HG03439 (cell line): ENCODE measurements at regions not wholly inside any gene's neighbourhood (a gene's known extent, or its start where the extent isn't known, plus 50 kb on each side); places are given as distances from the start of the nearest gene placed in this dataset.

Source experiments
- ATAC-seq: cut with Tn5 transposase; IDR thresholded peaks from one replicate; pipeline ENCODE4 v1.9.1; 2021; ENCODE audit warnings: mild to moderate bottlenecking, moderate library complexity; ENCODE audit not compliant: unreplicated experiment

DNA sequence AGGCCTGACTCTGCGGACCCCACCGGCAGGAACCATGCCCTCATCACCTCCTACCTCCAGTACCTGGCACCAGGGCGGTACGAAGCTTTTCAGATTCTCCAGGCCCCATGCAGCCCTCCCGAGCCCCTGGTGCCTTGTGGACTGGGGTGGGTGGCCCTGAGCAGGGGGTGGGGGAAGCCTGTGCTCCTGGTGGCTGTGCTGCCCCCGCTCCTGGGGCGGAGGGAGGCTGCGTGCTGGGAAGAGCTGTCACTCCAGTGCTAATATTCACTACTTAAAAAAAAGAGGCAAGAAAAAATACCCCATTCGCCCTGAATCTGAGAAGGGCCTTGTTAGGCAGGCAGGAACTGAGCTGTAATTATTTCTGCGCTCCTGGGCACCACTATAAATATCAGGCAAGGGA is 111.8 kb downstream of the ENGASE start:
- no peak for ATAC-seq

DNA sequence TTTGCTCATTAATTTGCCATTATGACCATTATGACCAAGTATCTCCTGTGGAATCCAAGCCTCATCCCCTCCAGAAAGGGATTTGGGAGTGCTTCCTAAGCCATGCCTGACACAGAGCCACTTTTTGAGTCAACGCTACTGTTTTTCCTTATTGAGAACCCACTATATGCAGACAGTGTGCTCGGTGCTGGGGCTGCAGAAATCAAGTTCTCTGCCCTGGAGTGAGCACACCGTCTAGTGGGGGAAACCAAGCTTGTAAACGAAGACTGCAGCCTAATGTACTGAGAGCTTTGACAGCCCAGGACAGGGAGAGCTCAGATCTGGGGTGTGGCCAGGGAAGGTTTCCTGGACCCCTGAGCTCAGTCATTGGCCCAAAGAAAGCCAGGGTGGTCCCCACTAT is 111.0 kb downstream of the ENGASE start:
- ATAC-seq, result no peak

DNA sequence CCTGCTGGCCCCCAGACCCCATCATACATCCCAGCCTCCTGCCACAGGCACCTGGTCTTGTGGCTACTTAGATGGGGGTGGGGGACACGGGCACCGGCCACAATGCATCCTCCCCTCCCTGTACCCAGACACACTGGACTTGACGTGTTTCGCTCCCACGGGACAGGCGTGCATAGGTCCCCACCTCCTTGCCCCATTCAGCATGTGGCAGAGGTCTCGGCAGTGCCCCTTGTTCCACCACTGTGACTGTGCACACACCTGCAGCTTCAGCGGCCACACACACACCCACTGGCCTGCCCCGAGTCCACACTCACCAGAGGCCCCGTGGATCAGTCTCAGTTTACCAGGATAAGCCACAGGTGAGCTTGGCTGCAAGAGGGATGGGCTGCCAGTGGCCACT is 109.6 kb downstream of the ENGASE start:
- ATAC-seq, result no peak

DNA sequence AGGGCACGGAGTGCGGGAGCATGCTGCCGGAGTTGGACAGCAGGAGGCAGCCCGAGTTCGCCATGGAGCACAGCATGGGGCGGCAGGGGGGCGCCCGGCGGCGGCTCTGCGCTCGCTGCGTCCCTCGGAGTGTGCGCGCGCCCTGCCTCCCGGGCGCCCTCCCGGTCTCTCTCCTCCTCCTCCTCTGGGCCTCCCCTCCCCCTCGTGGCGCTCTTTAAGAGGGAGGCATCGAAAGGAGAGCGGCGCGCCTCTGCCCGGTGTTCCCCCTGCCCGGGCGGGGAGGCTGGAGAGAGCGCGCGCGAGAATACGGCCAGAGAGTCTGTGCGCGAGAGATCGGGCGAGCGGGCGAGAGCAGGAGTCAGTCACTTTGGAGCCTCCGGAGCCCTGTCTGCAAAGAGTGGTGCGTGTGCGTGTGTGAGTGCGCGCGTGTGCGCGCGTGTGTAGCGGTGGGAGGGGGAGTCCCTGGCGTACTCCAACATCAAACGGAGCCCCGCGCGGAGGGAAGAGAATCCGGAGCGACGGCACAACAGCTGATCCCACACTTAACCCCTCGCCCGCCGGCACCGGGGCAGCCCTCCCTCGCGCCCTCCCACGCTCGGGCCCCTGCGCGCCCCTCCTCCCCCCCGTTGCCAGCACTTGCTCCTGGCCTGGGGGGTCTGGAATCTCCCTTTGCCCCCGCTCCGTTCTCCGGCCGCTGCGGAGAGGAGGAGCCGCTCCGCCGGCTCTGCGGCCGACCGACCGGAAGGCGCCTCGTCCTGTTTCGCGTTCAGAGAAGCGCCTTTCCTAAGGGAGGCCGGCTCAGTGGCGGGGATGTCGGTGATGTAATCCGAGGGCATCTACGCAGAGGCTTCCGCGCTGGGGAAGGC is 108.9 kb downstream of the ENGASE start:
- no peak for ATAC-seq

DNA sequence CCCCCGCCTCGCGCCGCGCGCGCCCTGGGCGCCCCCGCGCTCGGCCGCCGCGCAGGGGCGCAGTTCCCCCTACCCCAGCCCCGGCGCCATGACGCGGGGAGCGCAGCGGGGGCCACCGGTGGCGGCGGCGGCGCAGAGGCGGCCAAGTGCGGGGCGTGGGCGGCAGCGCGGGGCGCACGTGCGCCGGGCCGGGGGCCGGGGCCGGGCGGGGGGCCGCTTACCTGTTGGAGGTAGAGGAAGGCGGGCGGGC is 108.3 kb downstream of the ENGASE start:
- no peak for ATAC-seq

DNA sequence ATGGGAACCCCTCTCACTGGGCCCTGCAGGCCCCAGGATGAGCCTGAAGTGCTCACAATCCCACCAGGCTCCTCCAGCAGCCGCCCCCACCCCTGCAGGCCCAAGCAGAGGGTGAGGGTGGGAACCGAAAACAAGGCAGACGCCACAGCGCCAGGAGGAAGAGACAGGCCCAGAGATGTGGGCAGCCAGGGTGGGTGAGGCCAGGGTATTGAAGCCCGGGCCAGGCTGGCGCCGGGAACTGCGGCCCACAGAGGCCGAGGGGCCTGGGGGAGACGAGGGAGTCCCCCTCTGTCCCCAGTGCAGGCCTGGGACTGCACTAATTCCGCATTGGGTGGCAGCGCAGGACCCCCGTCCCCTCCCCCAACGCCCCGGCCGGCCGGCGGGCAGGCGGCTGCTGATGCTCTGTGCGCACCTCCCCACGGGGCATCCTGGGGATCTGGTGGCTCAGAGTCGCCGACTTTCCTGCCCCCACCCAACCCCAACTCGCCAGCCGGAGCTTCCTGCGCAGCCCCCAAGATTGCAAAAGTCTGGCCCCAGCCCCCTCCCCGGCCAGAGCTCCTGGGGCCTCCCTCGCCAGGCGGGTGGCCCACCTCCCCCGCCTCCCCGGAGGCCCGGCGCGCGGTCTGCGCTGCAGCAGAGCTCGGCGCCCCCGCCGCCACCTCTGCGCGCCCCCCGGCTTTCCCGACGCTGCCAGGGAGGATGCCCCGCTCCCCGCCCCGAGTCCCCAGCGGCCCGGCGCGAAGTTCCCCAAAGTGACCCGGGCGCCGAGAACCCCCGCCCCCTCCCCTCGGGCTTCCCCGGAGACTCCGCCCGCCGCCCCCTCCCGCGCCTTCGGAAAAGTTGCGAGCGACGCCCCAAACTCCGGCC is 107.8 kb downstream of the ENGASE start:
- ATAC-seq, result no peak

DNA sequence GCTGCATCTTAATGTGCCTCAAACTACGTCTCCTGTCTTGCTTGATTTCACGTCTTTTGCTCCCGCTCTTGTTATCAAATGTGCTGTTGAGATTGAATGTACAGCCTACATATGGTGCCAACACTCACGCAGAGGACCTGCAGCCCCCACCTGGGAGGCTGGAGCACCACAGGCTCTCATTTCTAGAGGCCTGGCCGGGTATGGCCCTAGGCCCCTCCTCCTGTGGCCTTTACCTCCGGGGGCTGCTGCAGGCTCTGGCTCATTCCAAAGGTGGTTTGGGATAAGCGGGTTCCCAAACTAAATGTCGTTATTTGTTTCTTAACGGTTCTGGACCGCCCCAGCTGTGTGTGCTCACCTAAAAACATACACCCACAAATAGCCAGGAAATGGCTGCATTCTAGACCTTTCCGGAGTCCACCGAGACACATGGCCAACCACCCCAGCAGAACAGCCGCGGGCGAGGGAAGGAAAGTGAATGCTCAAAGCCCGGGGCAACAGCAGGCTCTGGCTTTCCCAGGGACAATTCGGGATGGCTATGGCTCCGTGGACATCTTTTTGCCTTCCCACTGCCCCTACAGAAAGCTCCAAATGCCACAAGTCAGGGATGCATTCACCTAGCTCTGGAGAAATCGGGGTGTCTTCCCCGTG is 105.9 kb downstream of the ENGASE start:
- ATAC-seq, result no peak

DNA sequence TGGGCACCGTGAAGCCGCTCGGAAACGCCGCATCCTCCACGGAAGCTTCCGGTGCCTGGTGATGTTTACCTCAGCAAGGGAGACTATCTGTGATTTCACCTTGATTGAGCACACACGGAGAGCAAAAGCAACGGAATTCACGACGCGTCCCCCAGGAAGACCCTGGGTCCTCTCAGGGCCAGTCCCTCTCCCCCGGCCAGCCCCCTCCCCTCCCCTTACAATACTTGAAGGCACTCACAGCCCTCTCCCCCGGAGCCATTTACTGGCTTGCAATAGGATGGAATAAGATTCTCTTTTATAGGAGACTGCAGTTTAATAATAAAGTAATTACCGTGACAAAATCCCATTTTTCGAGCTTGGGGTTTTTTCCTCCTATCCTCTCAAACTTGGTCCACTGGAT is 104.7 kb downstream of the ENGASE start:
- ATAC-seq, result no peak

DNA sequence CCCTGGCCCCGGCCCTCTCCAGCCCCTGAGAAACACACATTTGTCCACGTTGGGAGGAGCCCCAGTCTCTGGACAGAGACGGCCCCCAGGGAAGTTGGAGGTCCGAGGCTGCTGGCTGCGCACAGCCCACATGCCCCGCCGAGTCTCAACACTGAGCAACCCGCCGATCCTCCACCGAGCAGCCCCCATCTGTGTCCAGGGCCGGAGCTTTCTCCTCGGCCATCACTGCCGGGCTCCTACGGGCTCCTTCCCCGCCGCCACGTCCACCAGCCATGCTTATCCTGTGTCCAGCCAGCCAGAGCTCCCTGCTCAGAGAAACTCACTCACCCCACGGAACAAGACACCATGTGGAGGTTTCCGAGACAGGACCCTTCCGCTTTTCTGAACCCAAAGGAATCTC is 103.3 kb downstream of the ENGASE start:
- no peak for ATAC-seq

DNA sequence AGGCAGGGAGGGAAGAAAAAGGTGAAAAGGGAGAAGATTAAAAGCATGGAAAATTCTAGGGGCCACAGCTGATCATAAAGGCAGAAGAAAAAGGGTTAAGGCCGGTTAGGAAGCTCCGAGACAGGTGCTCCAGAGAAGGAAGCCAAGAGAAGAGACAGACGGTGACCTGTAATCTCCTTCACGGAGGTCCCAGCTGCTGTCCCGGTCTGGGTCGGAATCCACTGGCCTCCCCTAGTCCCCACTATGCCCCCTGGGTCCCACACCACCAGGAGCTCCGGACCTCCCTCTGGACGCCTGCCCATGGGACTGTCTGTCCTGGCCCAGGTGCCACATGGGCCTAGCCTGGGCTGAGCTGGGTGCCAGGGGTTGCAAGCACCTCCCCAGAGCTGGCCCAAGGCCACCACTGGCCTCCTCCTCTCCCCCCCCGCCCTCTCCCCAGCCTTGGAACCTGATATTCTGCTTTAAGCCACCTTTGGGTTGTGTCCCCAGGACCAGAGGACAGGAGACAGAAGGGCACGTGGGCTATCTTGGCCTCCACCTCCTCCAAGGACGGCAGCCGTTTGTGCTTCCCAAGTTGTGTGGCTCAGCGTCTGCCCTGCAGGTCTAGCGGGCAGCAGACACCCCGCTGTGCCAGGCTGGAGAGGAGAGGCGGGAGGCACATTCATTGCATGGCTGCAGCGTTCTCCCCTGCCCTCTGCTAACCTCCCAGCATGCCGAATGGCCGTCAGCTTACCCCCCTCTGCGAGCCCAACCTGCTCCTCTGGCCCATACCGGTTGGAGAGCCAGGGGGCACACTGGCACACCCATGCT is 102.4 kb downstream of the ENGASE start:
- ATAC-seq, result no peak

DNA sequence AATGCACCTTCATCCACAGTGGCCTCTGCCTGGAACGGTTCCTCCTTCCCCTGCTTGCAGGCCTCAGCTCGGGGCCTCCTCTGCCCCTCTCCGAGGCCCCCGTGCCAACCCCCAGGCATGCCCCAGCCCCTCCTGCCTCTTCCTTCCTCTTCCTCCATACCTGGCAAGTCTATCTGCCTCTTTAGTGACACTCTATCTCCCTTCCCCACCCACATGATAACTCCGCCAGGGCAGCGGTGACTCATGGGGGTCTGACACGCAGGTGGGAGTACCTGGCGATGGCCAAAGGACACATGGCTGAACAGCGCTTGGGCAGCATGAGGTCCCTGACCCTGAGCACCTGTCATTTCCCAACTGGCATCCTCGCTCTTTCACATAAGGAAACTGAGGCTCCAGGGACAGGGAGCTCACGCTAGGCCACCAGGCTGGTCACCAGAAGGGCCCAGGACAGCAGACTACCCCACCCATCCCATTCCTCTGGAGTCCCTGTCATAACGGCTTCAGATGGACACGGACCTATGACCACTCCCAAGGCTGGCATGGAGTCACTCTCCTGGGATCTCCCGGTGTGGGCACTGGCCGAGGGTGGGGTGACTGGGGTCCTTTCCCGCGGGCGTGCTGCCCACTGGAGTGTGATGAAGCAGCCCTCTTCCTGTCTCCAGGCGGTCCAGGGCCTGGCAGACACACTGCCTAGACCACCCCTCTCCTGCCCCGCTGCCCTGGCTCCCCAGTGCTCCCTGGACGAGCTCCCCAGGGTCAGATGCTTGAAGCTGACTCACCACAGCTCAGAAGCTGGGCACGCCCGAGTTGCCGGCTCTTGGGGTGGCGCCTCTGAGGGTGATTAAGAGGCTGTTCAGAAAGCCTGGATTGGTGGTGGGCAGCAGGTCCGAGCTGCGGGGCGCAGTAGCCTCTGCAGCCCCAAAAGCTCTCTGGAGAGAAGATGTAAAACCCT is 100.6 kb downstream of the ENGASE start:
- ATAC-seq, result no peak

DNA sequence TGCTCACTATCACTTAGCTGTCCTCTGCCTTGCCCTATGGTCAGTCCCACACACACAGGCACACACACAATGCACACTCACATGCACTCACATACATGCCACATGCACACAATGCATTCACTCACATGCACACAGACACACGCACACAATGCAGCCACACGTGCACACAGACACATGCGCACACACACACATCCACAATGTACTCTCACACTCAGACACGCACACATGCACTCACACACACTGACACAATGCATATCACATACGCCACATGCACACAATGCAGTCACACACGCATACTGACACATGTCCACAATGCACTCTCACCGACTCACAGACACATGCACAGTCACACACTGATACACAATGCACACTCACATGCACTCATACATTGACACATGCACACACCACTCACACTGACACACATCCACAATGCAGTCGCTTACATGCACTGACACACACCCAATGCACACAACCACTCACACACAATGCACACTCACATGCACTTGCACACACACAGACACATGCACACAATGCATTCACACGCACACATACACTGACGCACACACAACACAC is 99.7 kb downstream of the ENGASE start:
- no peak for ATAC-seq

DNA sequence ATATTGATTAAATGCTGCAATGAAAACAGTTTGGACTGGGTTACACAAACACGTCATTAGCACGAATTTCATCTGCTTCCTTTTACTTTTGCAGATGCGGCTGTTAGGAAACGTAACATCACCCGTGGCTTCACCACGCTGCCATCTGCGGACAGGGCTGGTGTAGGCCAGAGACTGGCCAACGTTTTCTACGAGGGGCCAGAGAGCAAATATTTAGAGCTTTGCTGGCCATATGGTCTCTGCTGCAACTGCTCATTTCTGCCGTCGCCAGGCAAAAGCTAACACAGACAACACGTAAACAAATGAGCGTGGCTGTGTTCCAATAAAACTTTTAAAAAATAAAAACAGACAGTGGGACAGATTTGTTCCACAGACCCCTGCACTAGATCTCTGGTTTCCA is 96.6 kb downstream of the ENGASE start:
- no peak for ATAC-seq

DNA sequence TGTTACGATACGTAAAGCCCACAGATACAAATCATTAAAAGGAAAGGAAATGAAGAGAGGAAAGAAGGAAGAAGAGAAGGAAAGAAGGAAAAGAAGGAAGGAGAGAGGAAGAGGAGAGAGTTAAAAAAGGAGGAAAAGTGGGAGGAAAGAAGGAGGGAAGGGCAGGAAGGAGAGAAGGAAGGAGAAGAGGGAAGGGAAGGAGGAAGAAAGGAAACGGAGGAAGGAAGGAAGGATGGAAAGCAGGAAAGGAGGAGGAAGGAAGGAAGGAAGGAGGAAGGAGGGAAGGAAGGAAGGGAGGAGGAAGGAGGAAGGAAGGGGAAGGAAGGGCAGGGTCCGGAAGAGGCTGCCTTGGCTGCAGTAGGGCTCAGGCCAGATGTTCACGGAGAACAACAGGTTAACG is 95.2 kb downstream of the ENGASE start:
- no peak for ATAC-seq

DNA sequence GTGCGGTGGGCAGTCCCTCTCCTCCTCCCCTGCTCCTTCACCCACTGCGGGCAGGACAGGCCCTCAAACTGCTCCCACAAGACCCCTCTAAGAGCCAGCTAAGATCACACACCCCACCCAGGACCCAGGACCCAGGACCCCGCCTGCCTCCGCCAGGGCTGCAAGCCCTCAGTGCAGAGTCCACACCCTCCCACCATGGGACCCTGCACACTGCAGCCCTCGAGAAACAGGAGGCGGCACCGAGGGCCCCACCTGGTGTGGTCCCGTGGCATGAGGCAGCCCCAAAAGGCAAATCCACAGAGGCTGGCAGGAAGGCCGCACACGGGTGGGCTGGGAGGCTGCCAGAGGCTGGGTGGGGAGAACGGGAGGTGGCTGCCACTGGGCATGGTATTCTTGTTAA is 94.7 kb downstream of the ENGASE start:
- ATAC-seq, result no peak

DNA sequence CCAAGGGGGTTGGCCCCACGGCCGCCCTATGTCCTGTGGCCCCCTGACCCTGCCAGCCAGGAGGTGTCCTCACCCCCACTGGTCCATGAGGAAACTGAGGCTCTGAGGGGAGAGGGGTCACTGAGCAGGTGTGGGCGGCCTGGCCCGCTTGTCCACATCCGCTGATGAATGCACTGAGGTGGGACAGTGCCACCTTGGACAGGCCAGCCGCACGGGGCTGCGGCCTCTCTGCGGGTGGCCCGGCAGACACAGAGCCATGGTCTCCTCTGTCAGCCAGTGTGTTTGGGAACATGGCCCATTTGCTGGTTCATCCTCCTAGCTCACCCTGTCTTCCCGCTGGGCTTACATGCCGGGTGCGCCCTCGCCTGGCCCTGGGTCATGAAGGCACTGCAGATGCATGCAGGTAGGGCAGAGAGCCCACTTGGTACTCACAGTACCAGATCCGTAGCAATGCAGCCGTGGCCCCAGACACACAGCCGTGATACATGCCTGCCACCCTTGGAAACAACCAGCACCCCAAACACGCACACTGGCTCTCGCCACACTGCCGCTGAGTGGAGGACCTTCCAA is 93.9 kb downstream of the ENGASE start:
- ATAC-seq, result no peak

DNA sequence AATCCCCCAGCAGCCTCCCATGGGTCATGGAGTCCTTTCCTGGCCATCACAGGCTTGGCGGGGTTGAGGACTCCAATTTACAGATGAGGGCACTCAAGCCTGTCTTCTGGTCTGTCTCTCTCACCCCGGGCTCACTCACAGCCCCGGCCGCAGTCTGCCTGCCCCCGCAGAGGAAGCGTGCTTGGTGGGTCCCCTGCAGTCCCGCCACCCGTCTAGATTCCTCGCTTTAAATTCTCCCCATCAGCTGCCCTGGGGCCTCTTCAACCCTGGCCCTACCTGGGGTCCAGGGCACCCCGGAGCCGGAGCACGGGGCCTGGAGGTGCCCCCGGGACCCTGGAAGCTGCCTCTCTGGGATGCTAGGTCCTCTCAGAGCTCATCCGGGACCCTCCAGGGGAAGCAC is 92.9 kb downstream of the ENGASE start:
- no peak for ATAC-seq

DNA sequence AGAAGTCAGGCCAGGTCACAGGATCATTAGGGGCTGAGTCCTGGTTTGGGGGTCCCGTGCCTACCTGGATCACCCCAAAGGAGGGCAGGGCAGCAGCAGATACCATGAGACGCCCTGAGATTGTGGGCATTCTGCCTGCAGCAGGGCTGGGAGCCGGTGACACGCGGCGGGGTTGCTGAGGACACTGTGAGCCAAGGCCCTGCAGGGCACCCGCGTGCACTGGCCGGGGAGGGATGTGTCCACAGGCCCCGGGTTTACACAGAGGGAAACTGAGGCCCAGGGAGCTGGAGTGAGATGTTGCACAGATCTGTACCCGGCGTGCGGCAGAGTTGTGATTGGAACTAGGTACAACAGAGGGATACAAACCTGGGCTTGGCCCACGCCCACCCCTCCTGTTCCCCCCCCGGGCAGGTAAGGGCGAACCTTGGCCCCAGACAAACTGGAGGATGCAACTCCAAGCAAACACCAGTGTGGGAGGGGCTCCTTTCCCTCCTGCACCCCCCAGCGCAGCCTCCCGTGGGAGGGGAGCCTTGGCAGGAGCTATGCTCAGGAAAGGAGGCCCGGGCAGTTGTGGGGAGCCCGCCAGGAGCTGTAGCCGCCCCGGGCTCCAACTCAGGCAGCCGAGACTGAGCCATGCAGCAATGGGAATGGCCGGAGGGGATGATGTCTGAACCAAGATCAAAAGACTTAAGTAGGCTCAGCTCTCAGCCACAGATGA is 91.3 kb downstream of the ENGASE start:
- ATAC-seq, result no peak
